IMR-90 (cell line): ENCODE measurements at regions not wholly inside any gene's neighbourhood (a gene's known extent, or its start where the extent isn't known, plus 50 kb on each side); places are given as distances from the start of the nearest gene placed in this dataset.

Source experiments
- ATAC-seq: fragments of 200-7000 bp; cut with Tn5 transposase; 2 replicates; pipeline ENCODE4 v1.9.1; 2020; ENCODE audit warnings: low read depth, mild to moderate bottlenecking, moderate library complexity
- BruUV-seq: library from RNA; stranded (reverse); fragments of 400-500 nt; replicated peaks from 2 replicates; lab custom pipeline; 2021; lab: Mats Ljungman, UMichigan
- CTCF ChIA-PET: fragments of 300-600 bp; formaldehyde crosslinking; extraction: SDS; loops from one replicate; lab custom pipeline; 2021; ENCODE audit warnings: antibody characterized with exemption; lab: Yijun Ruan, JAX
- POLR2A ChIA-PET: fragments of 300-600 bp; sonication (Branson Sonifier 250); formaldehyde crosslinking; loops from one replicate; lab custom pipeline; 2022; ENCODE audit warnings: antibody characterized with exemption; ENCODE audit not compliant: unreplicated experiment; lab: Charles Lee
- DNase-seq: peaks from one replicate; pipeline ENCODE4 v3.0.0; 2013
- H2AFZ ChIP-seq: replicated peaks from 2 replicates; pipeline ENCODE3; 2013; ENCODE audit warnings: low read length, mild to moderate bottlenecking; ENCODE audit not compliant: poor library complexity
- H2AK5ac ChIP-seq: 2 replicates; pipeline ENCODE4 v1.6.1; 2013; ENCODE audit warnings: low read depth, low read length, inconsistent platforms
- H2AK9ac ChIP-seq: replicated peaks from 2 replicates; pipeline ENCODE3; 2013; ENCODE audit warnings: mild to moderate bottlenecking, low read depth, low read length, moderate library complexity; ENCODE audit not compliant: poor library complexity
- H2BK120ac ChIP-seq: 2 replicates; pipeline ENCODE4 v1.6.1; 2013; ENCODE audit warnings: low read depth, low read length, inconsistent platforms
- H2BK15ac ChIP-seq: 3 replicates; pipeline ENCODE4 v1.6.1; 2013; ENCODE audit warnings: low read depth, low read length, inconsistent platforms
- H2BK20ac ChIP-seq: 2 replicates; pipeline ENCODE4 v1.6.1; 2013; ENCODE audit warnings: low read depth, mild to moderate bottlenecking, inconsistent platforms, low read length, moderate library complexity
- H2BK5ac ChIP-seq: 2 replicates; pipeline ENCODE4 v1.6.1; 2013; ENCODE audit warnings: mild to moderate bottlenecking, low read depth, low read length, inconsistent platforms; ENCODE audit not compliant: poor library complexity, severe bottlenecking
- H3K14ac ChIP-seq: replicated peaks from 2 replicates; pipeline ENCODE4 v1.6.1; 2013; ENCODE audit warnings: low read depth, low read length, inconsistent platforms
- H3K18ac ChIP-seq: 2 replicates; pipeline ENCODE4 v1.6.1; 2013; ENCODE audit warnings: low read depth, low read length, control low read depth
- H3K23ac ChIP-seq: 2 replicates; pipeline ENCODE4 v1.6.1; 2013; ENCODE audit warnings: low read depth, low read length, inconsistent platforms
- H3K27ac ChIP-seq: 2 replicates; pipeline ENCODE4 v1.5.1; 2013; ENCODE audit warnings: mild to moderate bottlenecking, control low read depth, low read length; ENCODE audit not compliant: insufficient read depth
- H3K27me3 ChIP-seq: 2 replicates; pipeline ENCODE4 v1.6.1; 2013; ENCODE audit warnings: low read length; ENCODE audit not compliant: control insufficient read depth, insufficient read depth
- H3K36me3 ChIP-seq: 2 replicates; pipeline ENCODE4 v1.6.1; 2013; ENCODE audit warnings: low read length, mixed read lengths; ENCODE audit not compliant: control insufficient read depth, insufficient read depth
- H3K4ac ChIP-seq: 2 replicates; pipeline ENCODE4 v1.6.1; 2013; ENCODE audit warnings: low read depth, low read length, inconsistent platforms
- H3K4me1 ChIP-seq: 2 replicates; pipeline ENCODE4 v1.6.1; 2013; ENCODE audit warnings: low read length, mixed read lengths; ENCODE audit not compliant: control insufficient read depth, insufficient read depth
- H3K4me2 ChIP-seq: 2 replicates; pipeline ENCODE4 v1.6.1; 2013; ENCODE audit warnings: low read depth, mild to moderate bottlenecking, control low read depth, low read length, moderate library complexity
- H3K4me3 ChIP-seq: 2 replicates; pipeline ENCODE4 v1.5.1; 2013; ENCODE audit warnings: low read depth, mild to moderate bottlenecking, control low read depth, low read length, moderate library complexity; ENCODE audit not compliant: insufficient read depth
- H3K56ac ChIP-seq: 2 replicates; pipeline ENCODE4 v1.6.1; 2013; ENCODE audit warnings: low read length, inconsistent platforms; ENCODE audit not compliant: insufficient read depth; ENCODE audit errors: extremely low read depth
- H3K79me1 ChIP-seq, 2 experiments: 2 replicates each; pipeline ENCODE4 v1.6.1; 2013; ENCODE audit warnings: low read length in 2 of 2, inconsistent platforms in 1 of 2, low read depth in 1 of 2
- H3K9ac ChIP-seq: 2 replicates; pipeline ENCODE4 v1.6.1; 2013; ENCODE audit warnings: low read depth, low read length, control low read depth
- H3K9me1 ChIP-seq: 2 replicates; pipeline ENCODE4 v1.6.1; 2013; ENCODE audit warnings: low read length, inconsistent platforms; ENCODE audit not compliant: insufficient read depth
- H3K9me3 ChIP-seq: 2 replicates; pipeline ENCODE4 v1.6.1; 2013; ENCODE audit warnings: low read length; ENCODE audit not compliant: control insufficient read depth, insufficient read depth
- H4K20me1 ChIP-seq: 2 replicates; pipeline ENCODE4 v1.6.1; 2013; ENCODE audit warnings: low read length, inconsistent platforms; ENCODE audit not compliant: insufficient read depth
- H4K5ac ChIP-seq: 2 replicates; pipeline ENCODE4 v1.6.1; 2013; ENCODE audit warnings: mild to moderate bottlenecking, low read depth, low read length, control low read depth
- H4K8ac ChIP-seq, 2 experiments: 2 replicates each; pipeline ENCODE4 v1.6.1; 2013; ENCODE audit warnings: low read depth in 2 of 2, low read length in 2 of 2, control low read depth in 1 of 2, inconsistent platforms in 1 of 2
- H4K91ac ChIP-seq: 2 replicates; pipeline ENCODE4 v1.6.1; 2013; ENCODE audit warnings: low read depth, low read length, inconsistent platforms; ENCODE audit not compliant: insufficient read depth
- ELK1 ChIP-seq: fragments of 150-350 bp; IDR thresholded peaks from 2 replicates; pipeline ENCODE4 v1.6.1; 2016; ENCODE audit warnings: low read depth, mild to moderate bottlenecking, low read length, moderate library complexity, borderline replicate concordance
- FOS ChIP-seq: fragments of 150-350 bp; IDR thresholded peaks from 2 replicates; pipeline ENCODE4 v1.6.1; 2016; ENCODE audit warnings: low read depth, low read length
- MAFK ChIP-seq: IDR thresholded peaks from 2 replicates; pipeline ENCODE4 v1.6.1; 2012; ENCODE audit warnings: low read depth, low read length, improper control_type of control experiment
- NFE2L2 ChIP-seq: fragments of 150-350 bp; IDR thresholded peaks from 2 replicates; pipeline ENCODE4 v1.6.1; 2016; ENCODE audit warnings: low read depth, mild to moderate bottlenecking, low read length
- WGBS, 2 experiments: methylation state at CpG; one replicate each; pipeline versions ENCODE4 v1.1.5 to v1.1.7; 2013; ENCODE audit warnings: missing lambda C conversion rate in 2 of 2; ENCODE audit not compliant: insufficient read length in 1 of 2; ENCODE audit errors: extremely low coverage in 2 of 2; 5-methylcytosine and 5-hydroxymethylcytosine counted together
- dilution Hi-C: fragments of 300-500 bp; cut with HindIII; formaldehyde crosslinking; loops from one replicate; pipeline ENCODE4 v1.14.3; 2018; ENCODE audit warnings: low sequenced_read_pairs; ENCODE audit not compliant: unreplicated experiment
- in situ Hi-C: fragments of 300-500 bp; cut with MboI; formaldehyde crosslinking; loops from 3 replicates; pipeline ENCODE4 v1.14.3; 2019; ENCODE audit warnings: low sequenced_read_pairs, inconsistent platforms, mixed read lengths
- intact Hi-C: fragments of 100-400 bp; cut with micrococcal nuclease; formaldehyde crosslinking; loops from 2 replicates; pipeline ENCODE4 v1.10.0; 2022

- Histone ChIP-seq H3K27me3 (no peaks in the 10 kb centered on the region), H2AFZ (no peak overlapping the region), H2BK15ac (no peak overlapping the region), H3K56ac (no peak overlapping the region), H3K9ac (no peak overlapping the region), H3K4ac (no peak overlapping the region), H4K8ac (no peak overlapping the region), H4K91ac (no peak overlapping the region), H3K36me3 (no peaks in the 10 kb centered on the region), H3K18ac (no peak overlapping the region), H2AK9ac (no peak overlapping the region), H3K9me1 (no peaks in the 10 kb centered on the region), H3K9me3 (no peaks in the 10 kb centered on the region), H3K4me3 (no peak overlapping the region), H4K20me1 (no peaks in the 10 kb centered on the region), H2BK5ac (no peak overlapping the region), H2BK120ac (no peak overlapping the region), H2AK5ac (peak overlapping the region; percentile 3; the same call in 1 of the 2 replicates), H3K4me1 (no peaks in the 10 kb centered on the region), H4K5ac (no peak overlapping the region), H3K79me1 (no peaks in the 10 kb centered on the region), H3K27ac (no peak overlapping the region), H3K14ac (no peak overlapping the region), H3K23ac (no peak overlapping the region), H3K4me2 (no peak overlapping the region), H2BK20ac (no peak overlapping the region)
- no TSS peak for BruUV-seq
- ChIA-PET POLR2A (interaction anchor here (0.5 kb wide), 1 partner anchor 73 kb away, joined by 15 read pairs; no protein-coding TSS in a partner anchor), CTCF (no interaction called here)
- 82% methylated on average over 8 of the region's 14 CpGs; no CpG with 5 or more reads in 1 of the 2 experiments for WGBS, 2 experiments
- dilution Hi-C loops (no loop called here), intact Hi-C loops (no loop called here), in situ Hi-C loops (no loop called here)
- DNase-seq (no peak), ATAC-seq (no peak)
- TF ChIP-seq MAFK (no peak), ELK1 (no peak), FOS (no peak), NFE2L2 (no peak)
These were observed 171.9 kb upstream of the JARID2 start for GRCh38 chr6:15073883-15074465.
